HG02870 (cell line): ENCODE measurements at regions not wholly inside any gene's neighbourhood (a gene's known extent, or its start where the extent isn't known, plus 50 kb on each side); places are given as distances from the start of the nearest gene placed in this dataset.
"Not testable (repeated sequence)": the region's sequence is repeated elsewhere in the genome, so short reads cannot be mapped to it uniquely, and the experiment has no call there.

Experiments
- ATAC-seq: cut with Tn5 transposase; IDR thresholded peaks from one replicate; pipeline ENCODE4 v1.9.1; 2021; ENCODE audit warnings: mild to moderate bottlenecking, moderate library complexity; ENCODE audit not compliant: unreplicated experiment

- not testable (repeated sequence) for ATAC-seq
Observed at GRCh38 chr10:90011281-90011680, 309.9 kb downstream of the KIF20B start.

- no peak for ATAC-seq
Observed at GRCh38 chr10:90018819-90019218, 317.4 kb downstream of the KIF20B start.

DNA sequence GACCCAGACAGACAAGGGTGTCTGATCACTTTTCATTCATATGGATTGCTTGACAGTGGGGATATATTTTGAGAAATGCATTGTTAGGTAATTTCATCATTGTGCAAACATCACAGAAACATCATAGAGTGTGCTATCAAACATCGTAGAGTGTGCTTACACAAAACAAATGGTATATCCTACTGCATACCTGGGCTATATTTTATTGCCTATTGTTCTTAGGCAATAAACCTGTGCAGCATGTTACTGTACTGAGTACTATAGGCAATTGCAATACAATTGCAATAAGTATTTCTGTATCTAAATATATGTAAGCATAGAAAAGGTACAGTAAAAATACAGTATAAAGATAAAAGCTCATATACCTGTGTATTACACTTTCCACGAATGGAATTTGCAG is 319.1 kb downstream of the KIF20B start:
- no peak for ATAC-seq

DNA sequence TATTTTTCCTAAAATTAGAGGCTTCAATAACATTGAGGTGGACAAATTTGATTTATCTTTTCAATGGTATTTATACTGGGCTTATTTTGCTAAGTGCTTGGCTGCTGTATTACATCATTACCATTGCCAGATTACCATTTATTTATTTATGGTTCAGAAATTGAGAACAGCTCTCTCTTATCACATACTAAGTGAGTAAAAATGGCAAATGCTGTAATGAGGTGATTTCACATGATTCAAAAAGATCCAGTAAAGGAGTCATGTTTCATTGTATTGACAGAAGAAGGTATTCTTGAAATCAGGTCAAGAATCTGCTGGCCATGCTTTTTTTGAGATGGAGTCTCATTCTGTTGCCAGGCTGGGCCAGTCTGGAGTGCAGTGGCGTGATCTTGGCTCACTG is 322.6 kb downstream of the KIF20B start:
- no peak for ATAC-seq

GRCh38 chr10:90028312-90028711 is 326.9 kb downstream of the KIF20B start:
- ATAC-seq = no peak

DNA sequence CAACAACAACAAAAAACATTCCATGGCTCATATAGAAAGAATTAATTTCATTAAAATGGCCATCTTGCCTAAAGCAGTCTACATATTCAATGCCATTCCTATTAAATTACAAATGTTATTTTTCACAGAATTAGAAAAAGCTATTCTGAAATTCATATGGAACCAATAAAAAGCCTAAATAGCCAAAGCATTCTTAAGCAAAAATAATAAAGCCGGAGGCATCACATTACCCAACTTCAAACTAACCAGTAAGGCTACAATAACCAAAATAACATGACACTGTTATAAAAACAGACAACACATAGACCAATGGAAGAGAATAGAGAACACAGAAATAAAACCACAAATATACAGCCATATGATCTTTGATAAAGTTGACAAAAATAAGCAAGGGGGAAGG is 330.4 kb downstream of the KIF20B start:
- no peak for ATAC-seq

GRCh38 chr10:90032519-90032918 is 331.1 kb downstream of the KIF20B start:
- ATAC-seq = no peak

DNA sequence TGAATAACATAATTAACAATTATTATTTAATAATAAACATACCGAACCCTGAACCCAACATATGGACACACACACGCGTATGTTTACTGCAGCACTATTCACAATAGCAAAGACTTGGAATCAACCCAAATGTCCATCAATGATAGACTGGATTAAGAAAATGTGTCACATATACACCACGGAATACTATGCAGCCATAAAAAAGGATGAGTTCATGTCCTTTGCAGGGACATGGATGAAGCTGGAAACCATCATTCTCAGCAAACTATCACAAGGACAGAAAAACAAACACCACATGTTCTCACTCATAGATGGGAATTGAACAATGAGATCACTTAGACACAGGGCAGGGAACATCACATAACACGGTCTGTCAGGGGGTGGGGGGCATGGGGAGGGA is 333.5 kb downstream of the KIF20B start:
- ATAC-seq = not testable (repeated sequence)

- no peak for ATAC-seq
Observed at GRCh38 chr10:90041585-90041984, 340.2 kb downstream of the KIF20B start.

DNA sequence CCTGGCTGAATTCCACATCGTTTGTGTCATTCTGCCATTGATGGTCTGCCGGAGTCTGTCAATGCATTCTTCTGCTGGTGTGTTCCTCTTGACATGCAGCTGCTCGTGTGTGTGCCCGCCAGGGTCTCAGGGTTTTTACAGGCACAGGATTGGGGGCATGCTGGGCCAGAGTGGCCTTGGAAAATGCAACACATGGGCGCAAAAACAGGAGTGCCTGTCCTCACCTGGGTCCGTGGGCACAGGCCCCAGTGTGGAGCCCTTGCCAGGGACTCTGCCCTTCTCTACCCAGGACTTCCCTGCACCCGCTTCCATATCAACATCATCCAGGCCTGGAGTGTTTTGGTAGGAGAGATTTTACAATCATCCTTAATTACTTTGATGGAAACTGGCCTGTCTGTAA is 340.7 kb downstream of the KIF20B start:
- no peak for ATAC-seq

DNA sequence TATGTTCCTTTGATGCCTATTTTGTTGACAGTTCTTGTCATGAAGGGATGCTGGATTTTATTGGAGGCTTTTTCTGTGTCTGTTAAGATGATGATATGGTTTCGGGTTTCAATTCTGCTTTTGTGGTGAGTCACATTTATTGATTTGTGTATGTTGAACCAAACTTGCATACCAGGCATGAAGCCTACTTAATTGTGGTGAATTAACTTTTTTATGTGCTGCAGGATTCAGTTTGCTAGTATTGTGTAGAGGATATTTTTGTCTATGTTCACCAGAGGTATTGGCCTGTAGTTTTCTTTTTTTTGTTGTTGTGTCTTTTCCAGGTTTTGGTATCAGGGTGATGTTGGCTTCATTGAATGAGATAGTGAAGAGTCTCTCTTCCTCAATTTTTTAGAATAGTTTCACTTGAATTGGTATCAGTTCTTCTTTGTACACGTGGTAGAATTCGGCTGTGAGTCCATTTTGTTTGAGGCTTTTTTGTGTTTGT is 345.9 kb downstream of the KIF20B start:
- peak; percentile 83 for ATAC-seq

DNA sequence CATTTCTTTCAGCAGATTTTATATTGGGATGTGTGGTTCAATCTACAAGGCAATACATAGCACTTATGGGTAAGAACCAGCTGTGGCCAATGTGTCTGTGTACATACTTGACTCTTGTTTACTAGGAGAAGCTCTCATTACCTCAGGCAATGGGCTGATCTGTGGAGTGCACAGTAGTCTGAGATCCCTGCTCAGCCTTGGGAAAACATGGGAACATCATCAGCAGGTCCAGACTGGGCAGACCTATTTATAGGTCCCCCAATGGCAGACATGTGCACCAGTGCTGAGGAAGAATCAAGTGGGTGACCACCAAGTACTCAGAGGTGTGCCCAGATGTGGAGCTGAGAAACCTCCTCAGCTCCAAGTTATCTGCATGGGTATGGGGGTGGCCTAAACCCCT is 349.7 kb downstream of the KIF20B start:
- ATAC-seq = no peak

DNA sequence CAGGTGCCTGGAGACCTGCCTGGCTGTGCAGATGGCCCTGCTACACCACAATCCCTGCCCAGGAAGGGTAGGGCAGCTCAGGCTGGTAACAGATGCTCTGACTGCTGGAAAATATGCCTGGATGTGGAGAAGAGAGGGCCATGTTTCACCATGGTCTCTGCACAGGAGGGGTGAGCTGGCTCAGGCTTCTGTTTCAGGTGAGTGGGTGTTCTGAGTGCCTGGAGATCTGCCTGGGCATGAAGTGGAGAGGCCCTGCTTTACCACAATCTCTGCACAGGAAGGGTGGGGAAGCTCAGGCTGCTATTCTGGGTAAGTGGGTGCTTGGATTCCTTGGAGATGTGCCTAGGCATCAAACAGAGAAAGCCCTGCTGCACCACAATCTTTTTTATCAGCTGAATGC is 350.1 kb downstream of the KIF20B start:
- no peak for ATAC-seq

DNA sequence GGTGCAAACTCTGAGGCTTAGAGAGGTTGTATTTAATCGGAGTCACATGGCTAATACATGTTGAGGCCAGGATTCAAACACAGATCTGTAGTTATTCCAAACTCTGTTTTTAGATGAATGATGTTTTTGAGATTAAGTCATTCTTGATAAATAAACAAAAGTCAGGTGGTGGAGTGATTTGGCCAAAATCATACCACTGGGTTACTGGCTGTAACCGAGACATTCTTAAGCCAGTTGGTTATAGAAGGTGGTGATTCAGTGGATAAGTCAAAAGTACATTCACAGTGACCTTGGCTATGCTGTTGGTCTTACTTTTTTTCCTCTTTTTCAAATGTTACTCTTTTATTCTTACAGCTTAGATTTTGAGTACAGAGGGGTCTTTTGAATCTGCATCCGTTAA is 361.4 kb downstream of the KIF20B start:
- no peak for ATAC-seq

DNA sequence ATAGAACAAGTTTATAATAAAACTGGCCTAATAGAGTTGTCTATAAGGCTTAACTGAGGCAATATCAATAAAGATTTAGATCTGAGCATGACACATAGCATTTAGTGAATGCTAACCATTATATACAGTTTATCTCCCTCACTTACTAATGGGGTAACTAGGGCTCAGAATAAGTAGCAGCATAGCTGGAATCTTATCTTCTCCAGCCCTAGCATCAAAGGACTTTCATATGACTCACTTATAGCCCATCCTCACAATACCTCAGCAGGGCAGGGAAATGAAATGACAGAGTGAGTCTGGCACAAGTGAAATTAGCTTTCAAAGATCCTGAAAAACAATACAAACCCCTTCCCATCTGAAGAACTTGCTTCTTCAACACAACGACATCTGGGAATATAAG is 362.9 kb downstream of the KIF20B start:
- no peak for ATAC-seq

GRCh38 chr10:90066435-90066834 is 365.0 kb downstream of the KIF20B start:
- ATAC-seq = no peak

- ATAC-seq = no peak
Observed at GRCh38 chr10:90075995-90076394, 374.6 kb downstream of the KIF20B start.

DNA sequence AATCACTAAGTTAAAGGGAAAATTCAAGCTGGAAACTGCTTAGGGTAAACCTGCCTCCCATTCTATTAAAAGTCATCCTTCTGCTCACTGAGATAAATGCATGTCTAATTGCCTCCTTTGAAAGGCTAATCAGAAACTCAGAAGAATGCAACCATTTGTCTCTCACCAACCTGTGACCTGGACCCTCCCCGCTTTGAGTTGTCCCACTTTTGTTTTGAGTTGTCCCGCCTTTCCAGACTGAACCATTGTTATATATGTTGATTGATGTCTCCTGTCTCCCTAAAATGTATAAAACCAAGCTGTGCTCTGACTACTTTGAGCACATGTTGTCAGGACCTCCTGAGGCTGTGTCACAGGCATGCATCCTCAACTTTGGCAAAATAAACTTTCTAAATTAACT is 378.4 kb downstream of the KIF20B start:
- no peak for ATAC-seq

GRCh38 chr10:90086606-90087190 is 385.3 kb downstream of the KIF20B start:
- not testable (repeated sequence) for ATAC-seq

DNA sequence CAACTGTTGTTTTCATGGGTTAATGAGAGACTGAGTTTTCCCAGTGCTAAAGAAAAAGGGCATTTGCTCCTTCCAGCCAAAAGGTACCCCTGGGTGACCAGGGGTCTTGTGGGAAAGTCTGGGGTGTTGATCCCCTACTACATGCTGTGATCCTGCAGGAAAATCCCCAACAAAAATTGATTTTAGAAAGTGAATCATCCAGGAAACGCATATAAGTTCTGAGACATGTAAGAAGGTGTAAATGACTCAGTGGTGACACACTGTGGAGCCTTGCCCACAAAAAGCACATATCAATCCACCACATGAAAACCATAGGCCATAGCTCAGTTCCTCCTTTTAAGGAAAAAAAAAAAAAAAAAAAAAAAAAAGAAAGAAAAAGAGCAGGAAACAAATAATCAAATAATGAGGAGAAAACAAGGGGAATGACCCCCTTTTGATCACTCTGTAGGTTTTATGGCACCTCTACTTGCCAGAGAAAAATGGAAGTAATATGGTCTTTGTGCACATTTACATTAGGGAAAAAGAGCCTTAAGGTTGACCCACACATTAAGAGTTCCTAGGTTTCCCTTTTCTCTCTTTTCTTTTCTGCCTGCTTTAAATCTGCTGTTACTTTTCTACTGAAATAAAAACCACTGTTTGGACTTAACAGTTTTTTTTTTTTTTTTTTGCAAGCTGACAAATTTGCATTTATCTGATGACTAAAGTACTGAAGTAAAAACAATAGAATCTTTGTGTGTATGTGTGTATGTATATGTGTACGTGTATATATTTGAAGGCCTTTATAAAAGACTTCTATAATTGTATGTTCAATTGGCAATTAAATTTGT is 386.0 kb downstream of the KIF20B start:
- ATAC-seq = peak; percentile 100

DNA sequence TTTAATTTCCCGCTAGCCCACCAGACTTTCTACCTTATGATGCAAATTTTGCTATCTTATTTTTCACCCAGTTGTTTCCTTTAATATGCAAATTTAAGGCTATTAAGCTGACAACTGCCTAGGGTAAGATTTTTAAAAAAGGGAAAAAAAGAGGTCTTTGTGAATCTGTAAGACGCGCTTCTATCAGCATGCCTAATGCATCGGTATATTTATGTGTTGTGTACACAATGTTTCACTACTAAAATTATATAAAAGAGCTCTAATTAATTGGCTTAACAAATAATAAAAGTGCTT is 386.6 kb downstream of the KIF20B start:
- no peak for ATAC-seq

DNA sequence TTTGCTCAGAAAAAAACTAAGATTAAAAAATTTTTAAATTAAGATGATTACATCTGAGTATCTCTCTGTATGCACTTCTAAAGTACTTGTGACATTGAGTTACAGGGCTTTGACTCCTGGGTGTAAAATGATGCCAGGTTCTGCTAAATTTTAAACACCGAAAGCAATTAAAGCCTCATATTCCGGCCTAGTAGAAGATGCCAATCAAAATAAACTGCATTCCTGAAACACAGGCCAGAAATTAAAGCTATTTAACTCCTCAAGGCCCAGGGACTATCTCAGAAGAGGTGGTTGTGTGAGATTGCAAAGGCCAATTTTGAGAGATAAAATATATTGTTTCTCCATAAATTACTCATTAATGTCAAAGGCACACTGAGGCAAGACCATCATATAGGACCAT is 388.3 kb downstream of the KIF20B start:
- ATAC-seq = no peak

DNA sequence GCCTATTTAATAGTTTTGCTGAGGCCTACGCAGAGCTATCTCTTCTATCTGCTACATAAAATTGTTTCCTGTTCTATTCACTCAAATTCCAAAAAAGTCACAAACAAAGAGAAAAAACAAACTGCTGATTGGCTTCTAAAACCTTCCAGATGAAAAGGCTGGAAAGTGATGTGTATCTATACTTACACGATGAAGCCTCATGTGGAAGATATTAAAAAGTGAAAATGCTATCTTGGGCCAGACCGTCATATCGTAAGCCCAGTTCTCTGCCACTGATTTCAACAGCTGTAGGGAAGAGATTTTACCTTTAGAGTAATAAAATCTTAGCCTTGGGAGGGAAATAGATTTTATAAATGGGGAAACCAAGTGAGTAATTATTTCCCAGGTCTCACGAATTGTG is 394.8 kb downstream of the KIF20B start:
- ATAC-seq = no peak
